ENCODE measurements at regions not wholly inside any gene's neighbourhood (a gene's known extent, or its start where the extent isn't known, plus 50 kb on each side); places are given as distances from the start of the nearest gene placed in this dataset.

GRCh38 chr18:22084547-22084946 is 84.8 kb upstream of the GATA6 start (continued):
- no peak for TF ChIP-seq MLXIP (CRISPR knock-in tag; IDR thresholded peaks at IDR 0.05; ENCODE audit: borderline replicate concordance)
- no peak for TF ChIP-seq HIC2 (CRISPR knock-in tag; IDR thresholded peaks at IDR 0.05; ENCODE audit: low read depth)
- no peak for TF ChIP-seq PITX1 (CRISPR knock-in tag; IDR thresholded peaks at IDR 0.05)
- no peak for TF ChIP-seq ZBTB4 (CRISPR knock-in tag; IDR thresholded peaks at IDR 0.05; ENCODE audit: borderline replicate concordance)
- TF ChIP-seq ZNF224 (CRISPR knock-in tag; IDR thresholded peaks at IDR 0.05) = no peak
- no peak for TF ChIP-seq ZNF207 (IDR thresholded peaks at IDR 0.05; ENCODE audit: borderline replicate concordance)
- peak; percentile 70 for TF ChIP-seq ZNF143 (CRISPR knock-in tag; IDR thresholded peaks at IDR 0.05)
- no peak for TF ChIP-seq ZNF414 (CRISPR knock-in tag; IDR thresholded peaks at IDR 0.05)
- TF ChIP-seq ZNF607 (CRISPR knock-in tag; IDR thresholded peaks at IDR 0.05; ENCODE audit: borderline replicate concordance) = 0 out of 2 replicates have a peak, but pooled peaks have one; percentile 23
- no peak for TF ChIP-seq MIER3 (CRISPR knock-in tag; IDR thresholded peaks at IDR 0.05; ENCODE audit: borderline replicate concordance)
- 0 out of 2 replicates have a peak, but pooled peaks have one; percentile 52 for TF ChIP-seq ZNF547 (CRISPR knock-in tag; IDR thresholded peaks at IDR 0.05)
- TF ChIP-seq NR2F6 (IDR thresholded peaks at IDR 0.05) = no peak
- peak; percentile 16; the same call in 1 of the 2 replicates for TF ChIP-seq NR2F6 (CRISPR knock-in tag; IDR thresholded peaks at IDR 0.05)
- no peak for TF ChIP-seq ZNF382 (CRISPR knock-in tag; IDR thresholded peaks at IDR 0.05; ENCODE audit: borderline replicate concordance)
- TF ChIP-seq ZBTB25 (CRISPR knock-in tag; IDR thresholded peaks at IDR 0.05) = no peak
- no peak for TF ChIP-seq ZNF275 (CRISPR knock-in tag; IDR thresholded peaks at IDR 0.05; ENCODE audit: borderline replicate concordance)
- no peak for TF ChIP-seq CSRNP1 (CRISPR knock-in tag; IDR thresholded peaks at IDR 0.05)
